ENCODE measurements at regions not wholly inside any gene's neighbourhood (a gene's known extent, or its start where the extent isn't known, plus 50 kb on each side); places are given as distances from the start of the nearest gene placed in this dataset.
A peak's percentile ranks its signal among the peaks of the same experiment; 100 is the strongest.

- no peak for DNase-seq
- in situ Hi-C loops (cut with HindIII; ENCODE audit: low pct_ligation_motif_present, low pct_unique_long_range_greater_than_20kb, low sequenced_read_pairs), result no loop called here
These were observed 60.9 kb upstream of the ZNF648 start for GRCh38 chr1:182122256-182122912.

GRCh38 chr1:182121787-182122186, 60.3 kb upstream of the ZNF648 start:
- in situ Hi-C loops (cut with HindIII; ENCODE audit: low pct_ligation_motif_present, low pct_unique_long_range_greater_than_20kb, low sequenced_read_pairs), result no loop called here
- no peak for DNase-seq

- DNase-seq, result peak; percentile 90
- in situ Hi-C loops (cut with HindIII; ENCODE audit: low pct_ligation_motif_present, low pct_unique_long_range_greater_than_20kb, low sequenced_read_pairs), result no loop called here
These were observed 59.1 kb upstream of the ZNF648 start for GRCh38 chr1:182120411-182121258.

GRCh38 chr1:182119631-182120030, 58.1 kb upstream of the ZNF648 start:
- in situ Hi-C loops (cut with HindIII; ENCODE audit: low pct_ligation_motif_present, low pct_unique_long_range_greater_than_20kb, low sequenced_read_pairs), result no loop called here

GRCh38 chr1:182118851-182119250, 57.3 kb upstream of the ZNF648 start:
- DNase-seq, result no peak
- in situ Hi-C loops (cut with HindIII; ENCODE audit: low pct_ligation_motif_present, low pct_unique_long_range_greater_than_20kb, low sequenced_read_pairs), result no loop called here

More at GRCh38 chr1:182119631-182120030, 58.1 kb upstream of the ZNF648 start:
- DNase-seq, result peak; percentile 25

GRCh38 chr1:182114627-182115023, 53.1 kb upstream of the ZNF648 start:
- in situ Hi-C loops (cut with HindIII; ENCODE audit: low pct_ligation_motif_present, low pct_unique_long_range_greater_than_20kb, low sequenced_read_pairs), result no loop called here
- DNase-seq, result no peak

- no peak for DNase-seq
- in situ Hi-C loops (cut with HindIII; ENCODE audit: low pct_ligation_motif_present, low pct_unique_long_range_greater_than_20kb, low sequenced_read_pairs), result no loop called here
These were observed 52.5 kb upstream of the ZNF648 start for GRCh38 chr1:182113879-182114626.

GRCh38 chr1:182111496-182111895, 50.0 kb upstream of the ZNF648 start:
- no peak for DNase-seq
- in situ Hi-C loops (cut with HindIII; ENCODE audit: low pct_ligation_motif_present, low pct_unique_long_range_greater_than_20kb, low sequenced_read_pairs), result no loop called here
